HepG2 (cell line): ENCODE measurements at regions not wholly inside any gene's neighbourhood (a gene's known extent, or its start where the extent isn't known, plus 50 kb on each side); places are given as distances from the start of the nearest gene placed in this dataset.

ENCODE experiments used
- JUN ChIP-seq: sonication (generic); formaldehyde crosslinking; IDR thresholded peaks from 2 replicates; pipeline ENCODE4 v1.4.0; 2020; ENCODE audit warnings: mild to moderate bottlenecking, missing genetic modification reagents
- ZNF337 ChIP-seq: sonication (generic); formaldehyde crosslinking; IDR thresholded peaks from 2 replicates; pipeline ENCODE4 v1.5.1; 2020; ENCODE audit warnings: missing genetic modification reagents, low read depth, mild to moderate bottlenecking, borderline replicate concordance
- ZNF615 ChIP-seq: sonication (generic); formaldehyde crosslinking; IDR thresholded peaks from 2 replicates; pipeline ENCODE4 v1.5.0; 2020; ENCODE audit warnings: mild to moderate bottlenecking, missing genetic modification reagents, borderline replicate concordance

- no peak for TF ChIP-seq ZNF615
- no peak for TF ChIP-seq JUN (CRISPR knock-in tag)
- no peak for TF ChIP-seq ZNF337
These were observed 200.2 kb downstream of the PLK2 start for GRCh38 chr5:58259685-58260152.
